ENCODE measurements at regions not wholly inside any gene's neighbourhood (a gene's known extent, or its start where the extent isn't known, plus 50 kb on each side); places are given as distances from the start of the nearest gene placed in this dataset.

DNA sequence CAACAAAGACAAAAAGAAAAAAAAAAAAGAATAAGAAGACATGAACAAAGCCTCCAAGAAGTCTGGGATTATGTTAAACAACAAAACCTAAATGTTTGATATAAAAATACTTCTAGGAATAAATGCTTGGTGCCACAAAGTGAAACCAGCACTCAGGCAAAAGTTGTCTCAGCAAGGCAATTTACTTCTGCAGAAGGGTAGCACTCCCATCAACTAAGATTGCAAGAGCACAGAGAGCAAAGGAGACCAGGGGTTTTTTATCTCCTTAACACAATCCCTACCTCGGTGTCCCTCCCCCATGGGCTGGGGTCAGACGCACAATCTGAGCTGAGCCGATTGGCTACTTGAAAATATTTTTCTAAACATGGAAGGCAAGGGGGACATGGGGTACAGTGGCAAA is 381.3 kb upstream of the SLC24A2 start:
- no peak for TF ChIP-seq CEBPB (IDR thresholded peaks at IDR 0.05; ENCODE audit: low read depth, low read length)
- TF ChIP-seq POLR2A (IDR thresholded peaks at IDR 0.05; ENCODE audit: control extremely low read depth in 1 of 2, low read depth in 2 of 2, low read length in 2 of 2), result no peak
- TF ChIP-seq, protein P1, sequence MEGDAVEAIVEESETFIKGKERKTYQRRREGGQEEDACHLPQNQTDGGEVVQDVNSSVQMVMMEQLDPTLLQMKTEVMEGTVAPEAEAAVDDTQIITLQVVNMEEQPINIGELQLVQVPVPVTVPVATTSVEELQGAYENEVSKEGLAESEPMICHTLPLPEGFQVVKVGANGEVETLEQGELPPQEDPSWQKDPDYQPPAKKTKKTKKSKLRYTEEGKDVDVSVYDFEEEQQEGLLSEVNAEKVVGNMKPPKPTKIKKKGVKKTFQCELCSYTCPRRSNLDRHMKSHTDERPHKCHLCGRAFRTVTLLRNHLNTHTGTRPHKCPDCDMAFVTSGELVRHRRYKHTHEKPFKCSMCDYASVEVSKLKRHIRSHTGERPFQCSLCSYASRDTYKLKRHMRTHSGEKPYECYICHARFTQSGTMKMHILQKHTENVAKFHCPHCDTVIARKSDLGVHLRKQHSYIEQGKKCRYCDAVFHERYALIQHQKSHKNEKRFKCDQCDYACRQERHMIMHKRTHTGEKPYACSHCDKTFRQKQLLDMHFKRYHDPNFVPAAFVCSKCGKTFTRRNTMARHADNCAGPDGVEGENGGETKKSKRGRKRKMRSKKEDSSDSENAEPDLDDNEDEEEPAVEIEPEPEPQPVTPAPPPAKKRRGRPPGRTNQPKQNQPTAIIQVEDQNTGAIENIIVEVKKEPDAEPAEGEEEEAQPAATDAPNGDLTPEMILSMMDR (IDR thresholded peaks at IDR 0.05; ENCODE audit: control extremely low read depth in 1 of 3, insufficient read depth in 1 of 3, low read depth in 1 of 3, low read length in 3 of 3), result no peak
- TF ChIP-seq CHD2 (IDR thresholded peaks at IDR 0.05; ENCODE audit: low read length), result no peak
- TF ChIP-seq EZH2 (IDR thresholded peaks at IDR 0.05; ENCODE audit: low read depth, low read length, severe bottlenecking), result no peak
- no peak for TF ChIP-seq CBX8 (IDR thresholded peaks at IDR 0.05; ENCODE audit: borderline replicate concordance, low read depth, low read length)
- no peak for TF ChIP-seq TBP (IDR thresholded peaks at IDR 0.05; ENCODE audit: low read depth, low read length)
- TF ChIP-seq, protein P2, sequence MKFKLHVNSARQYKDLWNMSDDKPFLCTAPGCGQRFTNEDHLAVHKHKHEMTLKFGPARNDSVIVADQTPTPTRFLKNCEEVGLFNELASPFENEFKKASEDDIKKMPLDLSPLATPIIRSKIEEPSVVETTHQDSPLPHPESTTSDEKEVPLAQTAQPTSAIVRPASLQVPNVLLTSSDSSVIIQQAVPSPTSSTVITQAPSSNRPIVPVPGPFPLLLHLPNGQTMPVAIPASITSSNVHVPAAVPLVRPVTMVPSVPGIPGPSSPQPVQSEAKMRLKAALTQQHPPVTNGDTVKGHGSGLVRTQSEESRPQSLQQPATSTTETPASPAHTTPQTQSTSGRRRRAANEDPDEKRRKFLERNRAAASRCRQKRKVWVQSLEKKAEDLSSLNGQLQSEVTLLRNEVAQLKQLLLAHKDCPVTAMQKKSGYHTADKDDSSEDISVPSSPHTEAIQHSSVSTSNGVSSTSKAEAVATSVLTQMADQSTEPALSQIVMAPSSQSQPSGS (IDR thresholded peaks at IDR 0.05; ENCODE audit: low read length), result no peak

Measured in H1 (cell line).